ENCODE measurements at regions not wholly inside any gene's neighbourhood (a gene's known extent, or its start where the extent isn't known, plus 50 kb on each side); places are given as distances from the start of the nearest gene placed in this dataset.
"Not testable (repeated sequence)": the region's sequence is repeated elsewhere in the genome, so short reads cannot be mapped to it uniquely, and the experiment has no call there.

DNA sequence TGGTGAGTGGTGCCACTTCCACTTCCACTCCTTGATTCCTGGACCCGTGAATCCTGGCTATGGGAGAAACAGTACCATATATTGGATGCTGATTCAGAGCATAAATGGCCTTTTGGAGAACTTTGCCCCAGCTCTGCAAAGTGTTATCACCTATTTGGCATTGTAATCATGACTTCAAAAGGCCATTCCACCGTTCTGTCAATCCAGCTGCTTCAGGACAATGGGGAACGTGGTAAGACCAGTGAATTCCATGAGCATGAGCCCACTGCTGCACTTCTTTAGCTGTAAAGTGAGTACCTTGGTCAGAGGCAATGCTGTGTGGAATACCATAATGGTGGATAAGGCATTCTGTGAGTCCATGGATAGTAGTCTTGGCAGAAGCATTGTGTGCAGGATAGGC lies 273.8 kb downstream of the C12orf75 start:
- not testable (repeated sequence) for TF ChIP-seq ZNF20 (CRISPR knock-in tag; IDR thresholded peaks at IDR 0.05); POLR2A (IDR thresholded peaks at IDR 0.05; ENCODE audit: insufficient read depth in 1 of 2, low read depth in 2 of 2, low read length in 2 of 2); KLF6 (CRISPR knock-in tag; IDR thresholded peaks at IDR 0.05); NR1H2 (CRISPR knock-in tag; IDR thresholded peaks at IDR 0.05; ENCODE audit: borderline replicate concordance, low read depth)
- TF ChIP-seq, protein P1, sequence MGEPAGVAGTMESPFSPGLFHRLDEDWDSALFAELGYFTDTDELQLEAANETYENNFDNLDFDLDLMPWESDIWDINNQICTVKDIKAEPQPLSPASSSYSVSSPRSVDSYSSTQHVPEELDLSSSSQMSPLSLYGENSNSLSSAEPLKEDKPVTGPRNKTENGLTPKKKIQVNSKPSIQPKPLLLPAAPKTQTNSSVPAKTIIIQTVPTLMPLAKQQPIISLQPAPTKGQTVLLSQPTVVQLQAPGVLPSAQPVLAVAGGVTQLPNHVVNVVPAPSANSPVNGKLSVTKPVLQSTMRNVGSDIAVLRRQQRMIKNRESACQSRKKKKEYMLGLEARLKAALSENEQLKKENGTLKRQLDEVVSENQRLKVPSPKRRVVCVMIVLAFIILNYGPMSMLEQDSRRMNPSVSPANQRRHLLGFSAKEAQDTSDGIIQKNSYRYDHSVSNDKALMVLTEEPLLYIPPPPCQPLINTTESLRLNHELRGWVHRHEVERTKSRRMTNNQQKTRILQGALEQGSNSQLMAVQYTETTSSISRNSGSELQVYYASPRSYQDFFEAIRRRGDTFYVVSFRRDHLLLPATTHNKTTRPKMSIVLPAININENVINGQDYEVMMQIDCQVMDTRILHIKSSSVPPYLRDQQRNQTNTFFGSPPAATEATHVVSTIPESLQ (CRISPR knock-in tag; conservative IDR thresholded peaks at IDR 0.05): not testable (repeated sequence)
